ENCODE measurements at regions not wholly inside any gene's neighbourhood (a gene's known extent, or its start where the extent isn't known, plus 50 kb on each side); places are given as distances from the start of the nearest gene placed in this dataset.

GRCh38 chr7:17640730-17641377 is 299.4 kb downstream of the SNX13 start:
- no peak overlapping the region for H2AFZ ChIP-seq (ENCODE audit: insufficient read depth, low read depth, low read length, poor library complexity, severe bottlenecking)

GRCh38 chr7:17645500-17645899 is 294.8 kb downstream of the SNX13 start:
- WGBS (ENCODE audit: insufficient coverage): no CpG with 5 or more reads among the region's 1 CpG

More at GRCh38 chr7:17640730-17641377, 299.4 kb downstream of the SNX13 start:
- no peak overlapping the region for H3K27ac ChIP-seq (ENCODE audit: low read depth in 1 of 2, low read length in 2 of 2)
- peaks cover 2% of the 10 kb centered on the region for H3K4me1 Mint-ChIP-seq
- peaks cover 0 to 10% of the 10 kb centered on the region in 2 donors for H3K9me3 ChIP-seq (replicated peaks in 1 of 2; ENCODE audit: control insufficient read depth in 1 of 2, insufficient read depth in 1 of 2, low read length in 2 of 2)
- H3K36me3 Mint-ChIP-seq: no peaks in the 10 kb centered on the region
- no peak overlapping the region for H3K27ac Mint-ChIP-seq
- H3K4me2 ChIP-seq (replicated peaks; ENCODE audit: extremely low read depth, low read length, poor library complexity, severe bottlenecking): no peak overlapping the region
- H3K4me3 Mint-ChIP-seq: no peak overlapping the region
- H3K36me3 ChIP-seq (replicated peaks in 1 of 2; ENCODE audit: control insufficient read depth in 1 of 2, insufficient read depth in 2 of 2, low read length in 2 of 2): no peaks in the 10 kb centered on the region
- H3K9ac ChIP-seq (ENCODE audit: insufficient read depth, low read length, poor library complexity, severe bottlenecking): no peak overlapping the region
- H3K27me3 Mint-ChIP-seq (ENCODE audit: low read depth in 3 of 3): peaks cover 0 to 1% (median 0%) of the 10 kb centered on the region in 3 donors
- no peaks in the 10 kb centered on the region for H3K79me2 ChIP-seq (ENCODE audit: insufficient read depth, low read length)
- H3K9me3 Mint-ChIP-seq: peaks cover 6 to 21% (median 14%) of the 10 kb centered on the region in 7 donors
- H3K4me3 ChIP-seq (replicated peaks in 1 of 3; ENCODE audit: low read depth in 2 of 3, low read length in 3 of 3): no peak overlapping the region
- H4K20me1 ChIP-seq (ENCODE audit: insufficient read depth, low read length): no peaks in the 10 kb centered on the region
- no peaks in the 10 kb centered on the region for H3K4me1 ChIP-seq (ENCODE audit: control insufficient read depth in 1 of 2, insufficient read depth in 2 of 2, low read length in 2 of 2)
- WGBS (ENCODE audit: insufficient coverage): 100% methylated on average over 1 of the region's 4 CpGs
- peak; percentile 83 for TF ChIP-seq CTCF (IDR thresholded peaks at IDR 0.05)
- H3K27me3 ChIP-seq (ENCODE audit: control insufficient read depth in 2 of 2, insufficient read depth in 2 of 2, low read length in 2 of 2): no peaks in the 10 kb centered on the region
- peak; percentile 14 to 25 (median 16) for DNase-seq
- intact Hi-C loops (cut with micrococcal nuclease): no loop called here

More at GRCh38 chr7:17645500-17645899, 294.8 kb downstream of the SNX13 start:
- no peak overlapping the region for H3K27ac Mint-ChIP-seq
- H3K36me3 Mint-ChIP-seq: no peaks in the 10 kb centered on the region
- Histone ChIP-seq H3K36me3 (replicated peaks in 1 of 2; ENCODE audit: control insufficient read depth in 1 of 2, insufficient read depth in 2 of 2, low read length in 2 of 2) (no peaks in the 10 kb centered on the region), H2AFZ (ENCODE audit: insufficient read depth, low read depth, low read length, poor library complexity, severe bottlenecking) (no peak overlapping the region), H3K79me2 (ENCODE audit: insufficient read depth, low read length) (no peaks in the 10 kb centered on the region), H3K4me2 (replicated peaks; ENCODE audit: extremely low read depth, low read length, poor library complexity, severe bottlenecking) (no peak overlapping the region), H3K9me3 (replicated peaks in 1 of 2; ENCODE audit: control insufficient read depth in 1 of 2, insufficient read depth in 1 of 2, low read length in 2 of 2) (peaks cover 0 to 10% of the 10 kb centered on the region in 2 donors), H3K9ac (ENCODE audit: insufficient read depth, low read length, poor library complexity, severe bottlenecking) (no peak overlapping the region), H4K20me1 (ENCODE audit: insufficient read depth, low read length) (no peaks in the 10 kb centered on the region), H3K27me3 (ENCODE audit: control insufficient read depth in 2 of 2, insufficient read depth in 2 of 2, low read length in 2 of 2) (no peaks in the 10 kb centered on the region), H3K27ac (ENCODE audit: low read depth in 1 of 2, low read length in 2 of 2) (no peak overlapping the region), H3K4me1 (ENCODE audit: control insufficient read depth in 1 of 2, insufficient read depth in 2 of 2, low read length in 2 of 2) (no peaks in the 10 kb centered on the region), H3K4me3 (replicated peaks in 1 of 3; ENCODE audit: low read depth in 2 of 3, low read length in 3 of 3) (no peak overlapping the region)
- peaks cover 0 to 4% (median 2%) of the 10 kb centered on the region in 3 donors for H3K27me3 Mint-ChIP-seq (ENCODE audit: low read depth in 3 of 3)
- peaks cover 6 to 21% (median 14%) of the 10 kb centered on the region in 7 donors for H3K9me3 Mint-ChIP-seq
- intact Hi-C loops (cut with micrococcal nuclease): no loop called here
- TF ChIP-seq CTCF (IDR thresholded peaks at IDR 0.05): no peak
- no peak overlapping the region for H3K4me3 Mint-ChIP-seq
- no peak for DNase-seq
- no peaks in the 10 kb centered on the region for H3K4me1 Mint-ChIP-seq

All from CD14-positive monocyte (primary cell).